AG09309 (cell line): ENCODE measurements at regions not wholly inside any gene's neighbourhood (a gene's known extent, or its start where the extent isn't known, plus 50 kb on each side); places are given as distances from the start of the nearest gene placed in this dataset.

ENCODE experiments used
- DNase-seq: peaks from one replicate; pipeline ENCODE4 v3.0.0-alpha.2; 2010; ENCODE audit warnings: low read depth
- H3K4me3 ChIP-seq: 2 replicates; pipeline ENCODE4 v1.5.1; 2011; ENCODE audit warnings: mild to moderate bottlenecking, low read depth, low read length, moderate library complexity; ENCODE audit not compliant: control insufficient read depth
- TF ChIP-seq, protein P1 (sequence below): IDR thresholded peaks from 2 replicates; pipeline ENCODE4 v1.5.1; 2011; ENCODE audit warnings: mild to moderate bottlenecking, low read depth, low read length, inconsistent platforms; ENCODE audit not compliant: insufficient read depth, control insufficient read depth; ENCODE audit errors: missing control alignments

DNA sequence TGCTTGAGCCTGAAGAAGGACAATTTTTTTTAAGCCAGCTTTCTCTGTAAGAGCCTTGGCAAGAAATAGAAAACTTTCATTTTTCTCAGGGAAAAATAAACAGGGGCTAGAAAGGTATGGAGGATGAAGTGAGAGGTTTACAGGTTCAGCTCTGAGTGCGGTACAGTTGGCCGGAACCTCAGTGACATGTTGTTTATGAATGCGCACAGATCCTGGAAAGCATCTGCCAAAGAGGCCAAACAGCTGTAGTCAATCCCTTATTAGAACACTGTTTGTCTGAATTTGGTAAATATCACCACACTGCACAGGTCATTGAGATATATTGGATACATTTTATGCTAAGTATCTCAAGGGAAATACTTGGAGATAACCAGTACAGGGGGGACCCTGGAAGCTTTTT lies 561.8 kb upstream of the MDFIC2 start:
- TF ChIP-seq, protein P1, sequence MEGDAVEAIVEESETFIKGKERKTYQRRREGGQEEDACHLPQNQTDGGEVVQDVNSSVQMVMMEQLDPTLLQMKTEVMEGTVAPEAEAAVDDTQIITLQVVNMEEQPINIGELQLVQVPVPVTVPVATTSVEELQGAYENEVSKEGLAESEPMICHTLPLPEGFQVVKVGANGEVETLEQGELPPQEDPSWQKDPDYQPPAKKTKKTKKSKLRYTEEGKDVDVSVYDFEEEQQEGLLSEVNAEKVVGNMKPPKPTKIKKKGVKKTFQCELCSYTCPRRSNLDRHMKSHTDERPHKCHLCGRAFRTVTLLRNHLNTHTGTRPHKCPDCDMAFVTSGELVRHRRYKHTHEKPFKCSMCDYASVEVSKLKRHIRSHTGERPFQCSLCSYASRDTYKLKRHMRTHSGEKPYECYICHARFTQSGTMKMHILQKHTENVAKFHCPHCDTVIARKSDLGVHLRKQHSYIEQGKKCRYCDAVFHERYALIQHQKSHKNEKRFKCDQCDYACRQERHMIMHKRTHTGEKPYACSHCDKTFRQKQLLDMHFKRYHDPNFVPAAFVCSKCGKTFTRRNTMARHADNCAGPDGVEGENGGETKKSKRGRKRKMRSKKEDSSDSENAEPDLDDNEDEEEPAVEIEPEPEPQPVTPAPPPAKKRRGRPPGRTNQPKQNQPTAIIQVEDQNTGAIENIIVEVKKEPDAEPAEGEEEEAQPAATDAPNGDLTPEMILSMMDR = no peak
- DNase-seq = no peak
- H3K4me3 ChIP-seq = no peak overlapping the region

DNA sequence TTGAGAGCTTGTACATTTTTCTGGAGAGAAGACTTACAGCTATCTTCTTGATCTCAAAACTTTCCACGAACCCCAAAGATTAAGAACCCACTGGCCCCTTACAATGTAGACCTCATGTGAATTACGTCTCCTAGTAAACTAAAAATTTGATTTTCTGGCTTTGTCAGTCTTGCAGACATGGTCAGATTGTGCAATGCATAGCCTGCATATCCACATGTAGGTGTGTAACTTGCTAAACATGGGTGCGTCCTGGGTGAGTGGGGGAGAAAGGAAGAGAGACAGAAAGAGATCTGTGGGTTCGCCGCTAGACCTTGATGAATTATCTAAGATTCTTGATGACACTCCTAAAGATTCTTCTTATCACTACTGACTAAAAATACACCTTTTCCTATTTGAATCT lies 561.2 kb upstream of the MDFIC2 start:
- no peak overlapping the region for H3K4me3 ChIP-seq
- TF ChIP-seq, protein P1 = no peak
- DNase-seq = no peak

DNA sequence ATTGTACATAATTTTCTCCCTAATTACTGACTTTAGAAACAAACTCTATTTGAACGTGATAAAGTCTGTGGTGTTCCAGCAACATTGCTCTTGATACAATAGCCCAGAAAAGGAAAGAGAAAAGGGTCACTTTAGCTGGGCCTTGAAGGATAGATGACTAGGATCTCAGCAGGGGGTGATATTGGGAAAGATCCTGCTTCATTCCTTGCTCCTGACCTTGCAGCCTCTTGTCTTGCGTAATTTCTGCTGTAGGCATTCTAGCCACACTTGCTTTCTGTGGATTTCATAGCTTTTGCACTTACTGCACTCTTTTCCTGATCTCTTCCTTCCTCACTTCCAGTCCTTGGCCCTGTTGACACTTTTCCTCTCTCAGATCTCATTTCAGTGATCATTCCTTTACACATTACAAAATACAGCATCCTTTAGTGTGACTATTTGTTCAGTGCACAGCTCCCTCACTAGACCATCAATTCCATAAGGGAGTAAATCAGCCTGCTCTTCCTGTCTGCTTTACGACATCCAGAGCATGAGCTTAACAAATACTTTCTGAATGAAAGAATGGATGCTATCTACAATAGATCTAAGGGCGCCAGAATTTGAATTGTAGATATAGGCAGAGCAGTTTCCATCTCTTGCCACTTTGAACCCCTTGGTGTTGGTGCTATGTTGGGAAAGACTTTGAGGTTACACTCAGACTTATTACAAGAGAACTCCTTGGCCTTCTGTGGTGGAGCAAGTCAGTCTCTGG lies 559.6 kb upstream of the MDFIC2 start:
- TF ChIP-seq, protein P1 = no peak
- DNase-seq = peak; percentile 95
- H3K4me3 ChIP-seq = no peak overlapping the region

DNA sequence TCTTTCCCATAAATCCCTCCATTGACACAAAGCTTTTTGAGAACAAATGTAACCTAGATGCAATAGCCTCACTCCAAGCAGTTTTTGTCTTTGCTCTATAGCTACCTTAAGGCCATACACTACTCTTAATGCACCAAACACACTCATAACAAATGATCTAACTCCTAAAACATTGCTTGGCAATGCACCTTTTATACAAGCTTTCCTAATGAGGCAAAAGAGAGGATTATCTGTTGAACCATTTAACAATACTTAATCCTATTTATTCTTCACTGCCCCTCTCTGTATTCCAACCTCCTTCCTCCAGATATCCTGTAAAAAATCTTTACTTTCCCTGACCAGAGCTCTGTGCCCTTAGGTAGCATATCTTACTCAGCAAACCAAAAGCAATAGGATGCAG lies 558.1 kb upstream of the MDFIC2 start:
- DNase-seq = no peak
- TF ChIP-seq, protein P1 = no peak
- no peak overlapping the region for H3K4me3 ChIP-seq

DNA sequence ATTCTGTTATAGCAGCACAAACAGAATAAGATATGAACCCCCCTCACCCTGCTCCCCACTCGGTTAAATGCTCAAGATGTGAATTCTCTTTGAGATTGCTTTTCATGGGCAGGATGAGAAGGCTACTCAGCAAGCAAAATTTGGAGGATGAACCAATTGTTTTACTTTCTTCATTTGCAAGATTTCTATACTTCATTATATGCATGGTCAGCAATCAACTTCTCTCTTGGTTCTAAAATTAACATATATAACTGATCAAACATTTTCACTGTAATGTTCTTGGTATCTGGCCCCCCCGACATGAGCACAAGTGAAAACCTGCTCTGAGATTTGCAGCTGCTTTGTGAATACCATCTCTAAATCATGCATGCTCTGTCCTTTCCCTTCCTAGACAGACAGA lies 556.1 kb upstream of the MDFIC2 start:
- DNase-seq = no peak
- H3K4me3 ChIP-seq = no peak overlapping the region
- TF ChIP-seq, protein P1 = no peak

DNA sequence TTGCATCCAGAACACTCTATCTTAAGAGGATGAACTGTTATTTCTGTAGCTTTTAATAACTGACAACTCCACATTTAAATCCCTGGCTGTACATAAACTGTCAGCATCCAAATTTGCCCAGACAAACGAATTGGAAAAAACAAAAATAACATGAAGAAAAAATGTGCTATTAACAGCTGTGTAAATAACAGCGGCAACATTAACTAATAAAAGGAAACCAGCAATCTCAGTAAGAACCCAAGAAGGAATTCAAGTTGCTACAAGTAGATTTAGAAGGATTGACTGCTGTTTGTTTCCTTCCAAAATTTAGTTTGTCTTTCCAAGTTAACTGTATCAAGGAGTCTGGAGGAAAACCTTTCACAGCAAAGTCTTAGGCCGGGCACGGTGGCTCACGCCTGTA lies 550.6 kb upstream of the MDFIC2 start:
- no peak for DNase-seq
- H3K4me3 ChIP-seq = no peak overlapping the region
- TF ChIP-seq, protein P1 = no peak
